ENCODE measurements at regions not wholly inside any gene's neighbourhood (a gene's known extent, or its start where the extent isn't known, plus 50 kb on each side); places are given as distances from the start of the nearest gene placed in this dataset.
"Not testable (repeated sequence)": the region's sequence is repeated elsewhere in the genome, so short reads cannot be mapped to it uniquely, and the experiment has no call there.

- DNase-seq (ENCODE audit: low spot score) = no peak
These were observed 159.6 kb upstream of the PZP start for GRCh38 chr12:9367828-9368227.

- DNase-seq (ENCODE audit: low spot score) = no peak
These were observed 159.0 kb upstream of the PZP start for GRCh38 chr12:9367201-9367600.

GRCh38 chr12:9365296-9365695, 157.1 kb upstream of the PZP start:
- no peak for DNase-seq (ENCODE audit: low spot score)

- DNase-seq (ENCODE audit: low spot score) = no peak
These were observed 156.3 kb upstream of the PZP start for GRCh38 chr12:9364224-9365176.

DNA sequence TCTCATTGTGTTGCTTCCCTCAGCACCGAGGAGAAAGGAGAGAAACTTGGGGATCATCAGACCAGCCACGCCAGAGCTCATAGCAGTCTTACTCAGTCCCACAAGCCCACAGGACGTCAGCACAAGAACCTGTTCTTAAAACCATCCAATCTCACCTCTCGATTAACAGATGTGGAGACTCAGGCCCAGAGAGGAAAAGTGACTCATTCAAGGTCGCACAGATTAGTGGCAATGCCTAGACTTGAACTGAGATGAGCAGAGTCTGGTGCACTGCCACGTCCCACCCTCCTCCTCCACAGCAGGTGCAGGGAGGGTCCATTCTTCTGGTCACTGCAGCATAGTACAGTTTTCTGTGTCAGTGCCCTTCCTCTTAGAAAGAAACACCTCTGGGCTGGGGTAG, 154.9 kb upstream of the PZP start:
- no peak for DNase-seq (ENCODE audit: low spot score)

- DNase-seq (ENCODE audit: low spot score) = no peak
These were observed 153.7 kb upstream of the PZP start for GRCh38 chr12:9361879-9362326.

GRCh38 chr12:9354009-9354754, 146.0 kb upstream of the PZP start:
- DNase-seq (ENCODE audit: low spot score) = not testable (repeated sequence)

- DNase-seq (ENCODE audit: low spot score) = no peak
These were observed 142.9 kb upstream of the PZP start for GRCh38 chr12:9351136-9351535.

DNA sequence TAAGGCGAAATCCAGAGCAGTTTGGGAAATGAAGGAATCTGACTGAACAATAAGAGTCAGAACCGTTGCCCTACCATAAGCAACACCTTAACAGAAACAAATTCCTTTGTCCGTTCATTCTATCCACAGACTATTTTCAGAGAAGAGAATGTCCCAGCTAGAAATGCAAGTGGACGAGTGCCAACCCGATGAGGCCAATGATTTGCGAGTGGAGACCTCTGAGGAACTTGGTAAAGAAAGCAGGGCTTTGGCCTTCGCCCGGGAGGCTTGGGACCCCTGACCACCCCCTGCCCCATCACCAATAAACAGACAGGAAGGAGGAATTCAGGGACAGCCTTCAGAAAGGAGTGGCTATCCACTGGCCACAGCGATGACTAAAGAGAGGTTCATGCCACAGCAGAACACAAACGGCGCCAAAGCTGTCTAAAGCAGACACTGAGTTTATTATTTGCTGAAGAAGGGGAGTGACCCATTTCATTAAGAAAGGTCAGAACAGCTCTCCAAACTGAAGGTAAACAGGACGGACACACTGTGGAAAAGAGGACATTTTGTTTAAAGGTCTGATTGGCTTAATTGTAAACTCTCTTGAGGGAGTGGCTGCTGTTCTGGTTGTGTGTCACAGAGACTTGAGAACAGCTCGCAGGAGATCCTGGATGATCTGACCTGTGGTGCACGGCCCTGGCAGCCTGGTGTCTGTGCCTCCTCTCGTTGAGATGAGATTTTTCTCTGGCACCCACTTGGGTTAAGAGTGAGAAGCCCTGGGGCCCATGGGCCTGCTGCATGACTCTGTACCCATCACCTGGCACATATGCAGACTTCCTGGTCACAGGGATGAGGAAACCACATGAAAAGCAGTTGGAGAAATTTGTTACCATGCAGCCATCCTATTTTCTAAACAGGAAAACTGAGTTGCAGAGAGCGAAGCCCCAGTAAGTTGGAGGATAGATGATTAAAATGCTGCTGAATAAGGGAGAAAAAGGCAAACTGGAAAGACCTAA, 142.0 kb upstream of the PZP start:
- no peak for DNase-seq (ENCODE audit: low spot score)

DNA sequence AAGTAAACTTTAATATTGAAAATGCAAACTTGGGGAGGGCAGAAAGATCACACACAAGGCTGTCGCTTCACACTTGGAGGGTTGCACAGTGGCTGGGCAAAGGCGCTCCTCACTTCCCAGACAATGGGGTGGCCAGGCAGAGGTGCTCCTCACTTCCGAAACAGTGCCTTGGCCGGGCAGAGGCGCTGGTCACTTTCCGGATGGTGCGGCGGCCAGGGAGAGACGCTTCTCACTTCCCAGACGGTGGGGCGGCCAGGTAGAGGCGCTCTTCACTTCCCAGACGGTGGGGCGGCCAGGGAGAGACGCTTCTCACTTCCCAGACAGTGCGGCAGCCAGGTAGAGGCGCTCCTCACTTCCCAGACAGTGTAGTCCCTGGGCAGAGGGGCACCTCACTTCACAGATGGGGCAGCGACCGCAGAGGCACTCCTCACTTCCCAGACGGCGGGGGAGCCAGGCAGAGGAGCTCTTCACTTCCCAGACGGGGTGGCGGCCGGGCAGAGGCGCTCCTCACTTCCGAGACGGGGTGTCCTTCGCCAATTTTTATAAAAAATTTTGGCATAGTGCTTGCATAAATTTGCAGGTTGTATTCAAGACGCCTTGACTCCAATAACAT, 140.8 kb upstream of the PZP start:
- DNase-seq (ENCODE audit: low spot score) = no peak

GRCh38 chr12:9347328-9348127, 139.3 kb upstream of the PZP start:
- DNase-seq (ENCODE audit: low spot score) = no peak

DNA sequence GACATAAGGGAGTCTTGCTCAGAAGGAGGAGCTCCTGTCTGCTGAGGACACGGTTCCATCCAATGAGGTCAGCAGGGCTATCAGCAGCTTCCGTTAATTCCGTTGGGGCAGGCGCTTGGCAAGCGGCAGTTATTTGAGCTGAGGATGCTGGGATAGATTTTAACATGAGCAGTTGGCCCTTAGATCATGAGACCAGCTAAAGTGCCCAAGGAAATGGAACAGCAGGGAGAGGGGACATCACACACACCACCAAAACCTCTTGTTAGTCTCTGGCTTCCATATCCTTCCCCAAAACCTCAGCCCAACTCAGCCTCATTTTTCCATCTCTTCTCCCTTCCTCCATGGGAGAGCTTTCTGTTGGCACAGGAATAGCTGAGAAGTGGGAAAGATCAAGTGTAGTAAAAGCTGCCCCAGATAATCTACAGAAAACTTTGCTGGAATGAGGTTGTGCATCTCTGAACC, 138.7 kb upstream of the PZP start:
- no peak for DNase-seq (ENCODE audit: low spot score)

DNA sequence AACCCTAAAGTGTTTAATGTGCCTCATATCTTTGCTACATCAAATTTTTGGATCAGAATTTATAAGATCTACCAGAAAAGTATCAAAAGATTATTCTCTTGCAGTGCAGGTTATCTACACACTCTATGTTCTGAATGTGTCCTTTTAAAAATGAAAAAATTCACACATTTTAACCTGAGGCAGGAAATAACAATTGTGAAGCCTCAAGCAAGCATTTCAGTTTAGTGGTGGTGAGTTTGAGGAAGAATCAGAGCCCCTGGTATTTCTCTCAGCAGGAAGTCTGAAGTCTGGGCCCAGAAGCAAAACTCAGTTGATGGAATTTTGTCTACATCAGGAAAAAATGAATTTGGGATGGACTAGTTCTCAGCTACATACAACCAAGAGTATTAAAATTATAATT, 137.0 kb upstream of the PZP start:
- no peak for DNase-seq (ENCODE audit: low spot score)

GRCh38 chr12:9344541-9344940, 136.3 kb upstream of the PZP start:
- DNase-seq (ENCODE audit: low spot score) = peak; percentile 48

- DNase-seq (ENCODE audit: low spot score) = no peak
These were observed 135.5 kb upstream of the PZP start for GRCh38 chr12:9343731-9344130.

DNA sequence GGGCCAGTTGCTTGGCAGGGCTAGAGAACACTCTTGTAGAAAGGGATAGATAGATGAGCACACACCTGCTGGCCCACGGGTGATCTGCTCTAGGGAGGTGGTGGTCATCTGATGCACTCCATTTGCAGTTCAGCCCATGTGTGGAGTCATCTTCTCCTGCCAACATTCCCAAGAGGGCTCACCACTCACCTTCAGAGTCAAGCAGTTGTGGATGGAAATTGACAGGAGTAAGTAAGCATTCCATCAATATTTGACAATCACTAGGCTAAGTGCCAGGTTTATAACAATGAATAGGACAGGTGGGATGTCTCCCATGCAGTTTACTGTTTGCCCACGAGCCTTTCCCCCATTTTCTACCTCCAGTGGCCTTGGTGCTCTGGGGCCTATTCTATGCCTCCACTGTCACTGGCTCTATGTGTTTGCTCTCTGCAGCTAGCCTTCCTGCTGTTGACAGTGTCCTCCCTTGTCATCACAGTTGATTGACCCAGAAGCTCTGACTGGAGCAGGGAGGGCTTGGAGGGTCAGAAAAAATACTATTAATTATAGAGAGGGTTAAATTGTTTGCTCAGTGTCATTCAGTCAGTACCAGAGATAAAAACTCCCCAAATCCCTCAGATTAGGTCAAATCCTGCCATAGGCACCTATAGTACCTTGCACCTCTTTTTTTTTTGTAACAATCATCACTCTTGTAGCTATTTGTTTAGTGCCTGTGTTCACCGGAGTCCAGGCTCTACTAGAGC, 134.6 kb upstream of the PZP start:
- DNase-seq (ENCODE audit: low spot score) = no peak

GRCh38 chr12:9341260-9341585, 133.0 kb upstream of the PZP start:
- DNase-seq (ENCODE audit: low spot score) = no peak

DNA sequence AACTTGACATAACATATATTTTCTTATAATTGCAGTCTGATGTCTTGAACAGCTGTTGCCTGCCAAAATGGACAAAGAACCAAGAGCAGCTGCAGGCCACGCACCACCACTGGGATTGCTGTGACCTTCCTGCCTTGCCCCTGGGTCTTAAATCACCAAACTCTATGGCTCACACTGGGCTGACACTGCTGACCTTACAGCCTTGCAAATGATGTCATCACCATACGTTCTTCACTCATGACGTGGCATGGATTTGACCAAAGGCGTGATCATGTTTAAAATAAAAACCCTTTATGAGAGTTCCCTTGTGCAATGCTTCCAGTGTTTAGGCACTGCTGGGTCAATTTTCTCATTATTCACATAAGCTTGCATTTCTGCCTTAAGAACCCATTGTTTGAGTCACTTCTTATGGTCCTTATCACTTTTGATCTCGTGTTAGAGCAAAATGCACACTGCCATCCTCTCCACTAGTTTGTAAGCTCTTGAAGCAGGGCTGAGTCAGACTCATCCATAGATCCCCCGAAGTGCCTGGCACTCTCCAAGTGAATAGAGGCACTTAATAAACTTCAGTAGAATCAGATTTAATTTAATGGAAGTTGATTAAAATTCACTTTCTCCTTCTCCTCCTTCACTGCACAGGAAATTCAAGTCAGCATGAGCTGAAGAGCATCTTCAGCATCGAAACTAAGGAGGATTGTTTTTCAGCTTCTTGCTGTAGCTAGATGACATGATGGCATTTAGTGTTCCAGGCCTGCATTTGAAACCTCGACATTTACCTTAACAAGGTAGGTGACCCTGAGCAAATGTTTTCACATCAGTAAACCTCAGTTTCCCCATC, 132.4 kb upstream of the PZP start:
- no peak for DNase-seq (ENCODE audit: low spot score)

DNA sequence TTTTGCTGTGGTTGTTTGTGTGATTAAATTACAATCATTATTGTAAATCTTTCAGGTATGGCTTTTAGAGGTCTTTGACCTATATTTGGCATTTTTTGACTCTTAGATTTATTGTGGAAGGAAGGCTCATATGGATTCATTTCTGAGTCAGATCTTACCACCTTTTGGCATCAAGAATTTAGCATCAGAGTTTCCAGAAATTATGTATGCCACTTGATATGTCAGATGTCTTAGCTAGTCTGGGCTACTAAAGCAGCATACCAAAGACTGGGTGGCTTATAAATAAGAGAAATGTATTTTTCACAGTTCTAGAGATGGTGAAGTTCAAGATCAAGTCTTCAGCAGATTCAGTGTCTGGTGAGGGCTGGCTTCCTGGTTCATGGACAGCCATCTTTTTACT, 129.5 kb upstream of the PZP start:
- no peak for DNase-seq (ENCODE audit: low spot score)
